ENCODE measurements at regions not wholly inside any gene's neighbourhood (a gene's known extent, or its start where the extent isn't known, plus 50 kb on each side); places are given as distances from the start of the nearest gene placed in this dataset.

DNA sequence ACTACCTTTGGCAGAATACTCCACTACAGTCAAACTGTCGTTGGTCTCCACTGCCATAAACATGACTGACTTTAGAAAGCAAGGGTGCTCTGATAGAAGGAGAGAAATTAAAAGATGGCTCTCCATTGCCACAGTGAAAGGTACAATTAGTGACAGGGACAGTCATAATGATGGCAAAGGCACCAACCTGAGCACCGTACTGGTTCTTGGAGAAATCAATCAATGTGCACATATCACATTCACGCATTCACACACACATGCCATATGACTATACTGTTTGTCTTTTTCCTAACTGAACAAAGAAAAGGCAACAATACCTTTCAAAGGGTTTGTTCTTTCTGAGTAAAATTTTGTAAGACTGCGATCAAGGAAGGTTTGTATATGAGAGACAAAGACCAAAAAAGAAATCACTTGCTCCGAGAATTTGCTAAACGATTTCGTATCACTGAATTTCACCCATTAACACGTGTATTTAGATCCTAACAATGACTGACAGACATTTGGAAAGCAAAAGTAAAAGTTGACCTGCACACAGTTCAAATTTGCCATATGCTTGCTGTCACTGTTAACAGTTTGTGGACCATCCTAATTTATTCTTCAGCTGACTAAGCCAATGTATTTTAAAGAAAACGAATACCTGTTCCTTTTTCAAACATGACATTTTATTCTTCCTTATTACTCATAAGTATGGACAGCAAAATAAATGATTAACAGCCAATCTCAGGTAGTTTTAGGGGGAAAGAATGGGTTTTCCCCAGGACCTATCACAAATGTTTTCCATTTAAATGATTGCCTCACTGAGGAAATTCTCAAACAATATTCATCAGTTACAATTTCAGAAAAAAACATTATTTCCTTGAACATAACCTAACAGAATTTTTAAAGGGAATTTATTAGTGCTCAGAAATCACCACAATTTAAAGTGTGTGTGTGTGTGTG lies 644.4 kb downstream of the ZEB2 start:
- TF ChIP-seq CTCF (IDR thresholded peaks at IDR 0.05) (no peak), EZH2 (IDR thresholded peaks at IDR 0.05) (no peak)

Data from neural progenitor cell (in vitro differentiated cells).